ENCODE measurements at regions not wholly inside any gene's neighbourhood (a gene's known extent, or its start where the extent isn't known, plus 50 kb on each side); places are given as distances from the start of the nearest gene placed in this dataset.

DNA sequence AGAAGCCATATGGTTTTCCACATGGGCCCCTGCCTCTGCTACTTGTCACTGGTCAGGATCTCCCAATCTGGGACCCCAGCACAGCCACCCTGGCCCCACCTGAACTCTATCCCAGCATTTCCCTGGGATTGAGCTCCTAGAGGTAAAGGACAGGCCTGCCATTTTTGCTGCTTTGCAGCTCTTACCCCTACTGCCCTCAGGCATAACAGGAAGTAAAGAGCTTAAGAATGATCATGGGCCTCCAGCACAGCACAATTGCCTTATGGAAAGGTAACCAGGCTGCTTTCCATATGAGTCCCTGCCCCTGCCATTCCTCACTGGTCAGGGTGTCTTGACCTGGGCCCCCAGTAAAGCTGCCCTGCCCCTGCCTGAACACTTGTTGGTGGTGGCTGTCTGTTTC is 196.6 kb upstream of the XIST start:
- TF ChIP-seq, protein P1, sequence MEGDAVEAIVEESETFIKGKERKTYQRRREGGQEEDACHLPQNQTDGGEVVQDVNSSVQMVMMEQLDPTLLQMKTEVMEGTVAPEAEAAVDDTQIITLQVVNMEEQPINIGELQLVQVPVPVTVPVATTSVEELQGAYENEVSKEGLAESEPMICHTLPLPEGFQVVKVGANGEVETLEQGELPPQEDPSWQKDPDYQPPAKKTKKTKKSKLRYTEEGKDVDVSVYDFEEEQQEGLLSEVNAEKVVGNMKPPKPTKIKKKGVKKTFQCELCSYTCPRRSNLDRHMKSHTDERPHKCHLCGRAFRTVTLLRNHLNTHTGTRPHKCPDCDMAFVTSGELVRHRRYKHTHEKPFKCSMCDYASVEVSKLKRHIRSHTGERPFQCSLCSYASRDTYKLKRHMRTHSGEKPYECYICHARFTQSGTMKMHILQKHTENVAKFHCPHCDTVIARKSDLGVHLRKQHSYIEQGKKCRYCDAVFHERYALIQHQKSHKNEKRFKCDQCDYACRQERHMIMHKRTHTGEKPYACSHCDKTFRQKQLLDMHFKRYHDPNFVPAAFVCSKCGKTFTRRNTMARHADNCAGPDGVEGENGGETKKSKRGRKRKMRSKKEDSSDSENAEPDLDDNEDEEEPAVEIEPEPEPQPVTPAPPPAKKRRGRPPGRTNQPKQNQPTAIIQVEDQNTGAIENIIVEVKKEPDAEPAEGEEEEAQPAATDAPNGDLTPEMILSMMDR (IDR thresholded peaks at IDR 0.05): no peak
- no peak for TF ChIP-seq SMAD4 (CRISPR knock-in tag; IDR thresholded peaks at IDR 0.05)
- no peak for TF ChIP-seq MXD4 (CRISPR knock-in tag; IDR thresholded peaks at IDR 0.05; ENCODE audit: borderline replicate concordance)
